Fibroblast of mammary gland (primary cell): ENCODE measurements at regions not wholly inside any gene's neighbourhood (a gene's known extent, or its start where the extent isn't known, plus 50 kb on each side); places are given as distances from the start of the nearest gene placed in this dataset.
A peak's percentile ranks its signal among the peaks of the same experiment; 100 is the strongest.

Experiments
- DNase-seq: peaks from one replicate; pipeline ENCODE4 v3.0.0-alpha.2; 2010; ENCODE audit warnings: low read depth
- H3K4me3 ChIP-seq: 2 replicates; pipeline ENCODE4 v1.5.1; 2011; ENCODE audit warnings: low read depth, mild to moderate bottlenecking, low read length, moderate library complexity; ENCODE audit not compliant: control insufficient read depth
- CTCF ChIP-seq: conservative IDR thresholded peaks from 2 replicates; pipeline ENCODE4 v1.5.1; 2011; ENCODE audit warnings: low read depth, low read length, inconsistent platforms; ENCODE audit not compliant: control insufficient read depth, insufficient read depth

GRCh38 chr5:173785866-173786265 lies 102.3 kb upstream of the CPEB4 start:
- no peak for DNase-seq
- no peak overlapping the region for H3K4me3 ChIP-seq
- no peak for TF ChIP-seq CTCF

GRCh38 chr5:173786286-173787187 lies 101.6 kb upstream of the CPEB4 start:
- no peak for TF ChIP-seq CTCF
- H3K4me3 ChIP-seq: no peak overlapping the region
- no peak for DNase-seq

- no peak overlapping the region for H3K4me3 ChIP-seq
- TF ChIP-seq CTCF: no peak
- DNase-seq: peak; percentile 89
Observed at GRCh38 chr5:173789031-173789920, 98.9 kb upstream of the CPEB4 start.

GRCh38 chr5:173790177-173790719 lies 97.9 kb upstream of the CPEB4 start:
- H3K4me3 ChIP-seq: no peak overlapping the region

GRCh38 chr5:173790836-173791546 lies 97.2 kb upstream of the CPEB4 start:
- DNase-seq: no peak
- no peak overlapping the region for H3K4me3 ChIP-seq
- no peak for TF ChIP-seq CTCF

More at GRCh38 chr5:173790177-173790719, 97.9 kb upstream of the CPEB4 start:
- no peak for DNase-seq
- no peak for TF ChIP-seq CTCF

GRCh38 chr5:173791878-173792277 lies 96.3 kb upstream of the CPEB4 start:
- no peak for TF ChIP-seq CTCF
- H3K4me3 ChIP-seq: no peak overlapping the region
- no peak for DNase-seq
